SK-N-SH treated with all-trans-retinoic acid at 6 μM for 48 hours (cell line): ENCODE measurements at regions not wholly inside any gene's neighbourhood (a gene's known extent, or its start where the extent isn't known, plus 50 kb on each side); places are given as distances from the start of the nearest gene placed in this dataset.

Experiments used
- ARNTL ChIP-seq: fragments of 450-650 bp; formaldehyde crosslinking; IDR thresholded peaks from 2 replicates; pipeline ENCODE4 v1.5.0; 2020; ENCODE audit warnings: low read depth, mild to moderate bottlenecking, moderate library complexity, borderline replicate concordance
- CREB5 ChIP-seq: fragments of 250-450 bp; sonication (Bioruptor Pico); IDR thresholded peaks from 2 replicates; pipeline ENCODE4 v1.5.1; 2020; ENCODE audit warnings: low read depth, mild to moderate bottlenecking, moderate library complexity
- CSDC2 ChIP-seq: fragments of 250-450 bp; sonication (Bioruptor Pico); IDR thresholded peaks from 2 replicates; pipeline ENCODE4 v1.5.0; 2020; ENCODE audit warnings: mild to moderate bottlenecking, moderate library complexity
- ESRRG ChIP-seq: fragments of 250-450 bp; sonication (Bioruptor Pico); IDR thresholded peaks from 2 replicates; pipeline ENCODE4 v1.6.1; 2021; ENCODE audit warnings: mild to moderate bottlenecking
- GLIS3 ChIP-seq: fragments of 250-450 bp; sonication (Bioruptor Pico); IDR thresholded peaks from 2 replicates; pipeline ENCODE4 v1.5.0; 2020; ENCODE audit warnings: mild to moderate bottlenecking, moderate library complexity
- ZFP3 ChIP-seq: fragments of 250-450 bp; sonication (Bioruptor Pico); IDR thresholded peaks from 2 replicates; pipeline ENCODE4 v1.5.0; 2020; ENCODE audit warnings: mild to moderate bottlenecking, moderate library complexity
- ZNF70 ChIP-seq: fragments of 450-650 bp; formaldehyde crosslinking; IDR thresholded peaks from 2 replicates; pipeline ENCODE4 v1.5.0; 2020; ENCODE audit warnings: mild to moderate bottlenecking, moderate library complexity
- TF ChIP-seq, protein P1 (sequence below): fragments of 250-450 bp; sonication (Bioruptor Pico); IDR thresholded peaks from 2 replicates; pipeline ENCODE4 v1.8.0; 2021; ENCODE audit warnings: low read depth, mild to moderate bottlenecking, moderate library complexity, borderline replicate concordance
- TF ChIP-seq, protein P2 (sequence below): fragments of 250-450 bp; sonication (Bioruptor Pico); IDR thresholded peaks from 2 replicates; pipeline ENCODE4 v1.8.0; 2020; ENCODE audit warnings: mild to moderate bottlenecking, moderate library complexity, borderline replicate concordance

DNA sequence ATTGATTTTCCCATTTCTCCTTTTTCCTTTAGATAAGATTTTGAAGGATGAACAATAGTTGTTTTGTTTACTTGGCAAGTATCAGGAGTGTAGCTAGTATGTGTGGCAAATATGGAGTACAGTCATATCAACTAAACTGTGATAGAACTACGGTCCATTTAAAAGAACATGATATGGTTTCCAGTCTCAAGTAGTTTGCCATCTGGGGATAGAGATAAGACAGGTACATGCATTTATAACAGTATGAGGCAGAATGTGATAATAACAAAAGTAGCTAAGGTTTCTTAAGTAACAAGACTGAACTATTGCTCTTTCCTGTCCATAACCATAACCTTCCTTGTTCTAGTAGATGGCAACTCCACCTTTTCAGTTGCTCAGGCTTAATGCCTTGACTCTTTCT lies 75.6 kb upstream of the TACR1 start:
- TF ChIP-seq, protein P1, sequence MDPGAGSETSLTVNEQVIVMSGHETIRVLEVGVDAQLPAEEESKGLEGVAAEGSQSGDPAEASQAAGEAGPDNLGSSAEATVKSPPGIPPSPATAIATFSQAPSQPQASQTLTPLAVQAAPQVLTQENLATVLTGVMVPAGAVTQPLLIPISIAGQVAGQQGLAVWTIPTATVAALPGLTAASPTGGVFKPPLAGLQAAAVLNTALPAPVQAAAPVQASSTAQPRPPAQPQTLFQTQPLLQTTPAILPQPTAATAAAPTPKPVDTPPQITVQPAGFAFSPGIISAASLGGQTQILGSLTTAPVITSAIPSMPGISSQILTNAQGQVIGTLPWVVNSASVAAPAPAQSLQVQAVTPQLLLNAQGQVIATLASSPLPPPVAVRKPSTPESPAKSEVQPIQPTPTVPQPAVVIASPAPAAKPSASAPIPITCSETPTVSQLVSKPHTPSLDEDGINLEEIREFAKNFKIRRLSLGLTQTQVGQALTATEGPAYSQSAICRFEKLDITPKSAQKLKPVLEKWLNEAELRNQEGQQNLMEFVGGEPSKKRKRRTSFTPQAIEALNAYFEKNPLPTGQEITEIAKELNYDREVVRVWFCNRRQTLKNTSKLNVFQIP (CRISPR knock-in tag) = no peak
- TF ChIP-seq ZFP3 (CRISPR knock-in tag) (no peak), CREB5 (CRISPR knock-in tag) (no peak), ZNF70 (CRISPR knock-in tag) (no peak), ESRRG (CRISPR knock-in tag) (no peak), CSDC2 (no peak), GLIS3 (CRISPR knock-in tag) (no peak), ARNTL (CRISPR knock-in tag) (no peak)
- TF ChIP-seq, protein P2, sequence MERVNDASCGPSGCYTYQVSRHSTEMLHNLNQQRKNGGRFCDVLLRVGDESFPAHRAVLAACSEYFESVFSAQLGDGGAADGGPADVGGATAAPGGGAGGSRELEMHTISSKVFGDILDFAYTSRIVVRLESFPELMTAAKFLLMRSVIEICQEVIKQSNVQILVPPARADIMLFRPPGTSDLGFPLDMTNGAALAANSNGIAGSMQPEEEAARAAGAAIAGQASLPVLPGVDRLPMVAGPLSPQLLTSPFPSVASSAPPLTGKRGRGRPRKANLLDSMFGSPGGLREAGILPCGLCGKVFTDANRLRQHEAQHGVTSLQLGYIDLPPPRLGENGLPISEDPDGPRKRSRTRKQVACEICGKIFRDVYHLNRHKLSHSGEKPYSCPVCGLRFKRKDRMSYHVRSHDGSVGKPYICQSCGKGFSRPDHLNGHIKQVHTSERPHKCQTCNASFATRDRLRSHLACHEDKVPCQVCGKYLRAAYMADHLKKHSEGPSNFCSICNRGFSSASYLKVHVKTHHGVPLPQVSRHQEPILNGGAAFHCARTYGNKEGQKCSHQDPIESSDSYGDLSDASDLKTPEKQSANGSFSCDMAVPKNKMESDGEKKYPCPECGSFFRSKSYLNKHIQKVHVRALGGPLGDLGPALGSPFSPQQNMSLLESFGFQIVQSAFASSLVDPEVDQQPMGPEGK (CRISPR knock-in tag) = no peak
